ENCODE measurements at regions not wholly inside any gene's neighbourhood (a gene's known extent, or its start where the extent isn't known, plus 50 kb on each side); places are given as distances from the start of the nearest gene placed in this dataset.

GRCh38 chr2:125959047-125959446 lies 696.9 kb upstream of the GYPC start:
- Mint-ChIP-seq H3K4me1 (peaks cover 11% of the 10 kb centered on the region), H3K27me3 (ENCODE audit: low read depth, poor library complexity) (peaks cover 8% of the 10 kb centered on the region), H3K36me3 (ENCODE audit: low read depth) (no peaks in the 10 kb centered on the region), H3K9me3 (peaks cover 12% of the 10 kb centered on the region), H3K4me3 (no peak overlapping the region), H3K27ac (no peak overlapping the region)
- no peak for DNase-seq
- TF ChIP-seq CTCF (IDR thresholded peaks at IDR 0.05), result no peak

GRCh38 chr2:125961739-125962138 lies 694.2 kb upstream of the GYPC start:
- no peak for DNase-seq
- Mint-ChIP-seq H3K36me3 (ENCODE audit: low read depth) (no peaks in the 10 kb centered on the region), H3K9me3 (no peaks in the 10 kb centered on the region), H3K4me3 (no peak overlapping the region), H3K27ac (no peak overlapping the region), H3K27me3 (ENCODE audit: low read depth, poor library complexity) (peaks cover 8% of the 10 kb centered on the region), H3K4me1 (peaks cover 11% of the 10 kb centered on the region)
- no peak for TF ChIP-seq CTCF (IDR thresholded peaks at IDR 0.05)

- no peak for TF ChIP-seq CTCF (IDR thresholded peaks at IDR 0.05)
- Mint-ChIP-seq H3K9me3 (no peaks in the 10 kb centered on the region), H3K4me1 (peaks cover 54% of the 10 kb centered on the region), H3K36me3 (ENCODE audit: low read depth) (no peaks in the 10 kb centered on the region), H3K27me3 (ENCODE audit: low read depth, poor library complexity) (no peaks in the 10 kb centered on the region), H3K4me3 (no peak overlapping the region), H3K27ac (no peak overlapping the region)
- DNase-seq, result no peak
These were observed 676.1 kb upstream of the GYPC start for GRCh38 chr2:125979886-125980285.

GRCh38 chr2:125983364-125983763 lies 672.6 kb upstream of the GYPC start:
- Mint-ChIP-seq H3K27ac (no peak overlapping the region), H3K27me3 (ENCODE audit: low read depth, poor library complexity) (no peaks in the 10 kb centered on the region), H3K4me3 (no peak overlapping the region), H3K9me3 (no peaks in the 10 kb centered on the region), H3K36me3 (ENCODE audit: low read depth) (no peaks in the 10 kb centered on the region), H3K4me1 (peaks cover 42% of the 10 kb centered on the region)
- TF ChIP-seq CTCF (IDR thresholded peaks at IDR 0.05), result no peak
- no peak for DNase-seq

GRCh38 chr2:126029316-126029715 lies 626.6 kb upstream of the GYPC start:
- no peak overlapping the region for H3K27ac Mint-ChIP-seq
- peaks cover 9% of the 10 kb centered on the region for H3K36me3 Mint-ChIP-seq (ENCODE audit: low read depth)
- TF ChIP-seq CTCF (IDR thresholded peaks at IDR 0.05), result no peak
- H3K4me3 Mint-ChIP-seq, result no peak overlapping the region
- DNase-seq, result no peak
- peaks cover 17% of the 10 kb centered on the region for H3K9me3 Mint-ChIP-seq
- peaks cover 13% of the 10 kb centered on the region for H3K4me1 Mint-ChIP-seq
- H3K27me3 Mint-ChIP-seq (ENCODE audit: low read depth, poor library complexity), result peaks cover 4% of the 10 kb centered on the region

- TF ChIP-seq CTCF (IDR thresholded peaks at IDR 0.05), result no peak
- no peak overlapping the region for H3K4me3 Mint-ChIP-seq
- no peak overlapping the region for H3K27ac Mint-ChIP-seq
- no peaks in the 10 kb centered on the region for H3K36me3 Mint-ChIP-seq (ENCODE audit: low read depth)
- DNase-seq, result no peak
- peaks cover 6% of the 10 kb centered on the region for H3K9me3 Mint-ChIP-seq
- H3K27me3 Mint-ChIP-seq (ENCODE audit: low read depth, poor library complexity), result no peaks in the 10 kb centered on the region
- H3K4me1 Mint-ChIP-seq, result no peaks in the 10 kb centered on the region
These were observed 617.1 kb upstream of the GYPC start for GRCh38 chr2:126038861-126039260.

Measured in nephron progenitor cell (in vitro differentiated cells).